Thoracic aorta (tissue), 2 donors: ENCODE measurements at regions not wholly inside any gene's neighbourhood (a gene's known extent, or its start where the extent isn't known, plus 50 kb on each side); places are given as distances from the start of the nearest gene placed in this dataset.

ENCODE experiments used
- ATAC-seq: fragments of 150-250 bp; one replicate; pipeline ENCODE4 v1.8.0; 2017; ENCODE audit warnings: low read depth; ENCODE audit not compliant: insufficient number of reproducible peaks, low FRiP score
- DNase-seq: peaks from one replicate; pipeline ENCODE4 v3.0.0-alpha.2; 2020; ENCODE audit warnings: low spot score
- H3K27ac ChIP-seq, 2 donors: fragments of 200-600 bp; sonication (generic); 1 replicate in 1 of 2; 2 replicates in 1 of 2; pipeline ENCODE4 v1.5.1; 2016; ENCODE audit warnings: mild to moderate bottlenecking in 2 of 2, moderate library complexity in 2 of 2
- H3K27me3 ChIP-seq: fragments of 200-600 bp; sonication (generic); replicated peaks from 2 replicates; pipeline ENCODE4 v1.6.0; 2016; ENCODE audit warnings: mild to moderate bottlenecking; ENCODE audit not compliant: insufficient read depth
- H3K36me3 ChIP-seq: fragments of 200-600 bp; sonication (generic); one replicate; pipeline ENCODE4 v1.5.1; 2016
- H3K4me1 ChIP-seq, 2 donors: fragments of 200-600 bp; sonication (generic); 1 replicate in 1 of 2; 2 replicates in 1 of 2; pipeline versions ENCODE4 v1.5.1 to v1.6.0; 2016; ENCODE audit warnings: low read depth in 2 of 2, mild to moderate bottlenecking in 1 of 2; ENCODE audit not compliant: control insufficient read depth in 1 of 2
- H3K4me3 ChIP-seq: fragments of 200-600 bp; sonication (generic); 2 replicates; pipeline ENCODE4 v1.5.1; 2016; ENCODE audit warnings: mild to moderate bottlenecking
- H3K9me3 ChIP-seq: fragments of 200-600 bp; sonication (generic); 2 replicates; pipeline ENCODE4 v1.5.1; 2016
- TF ChIP-seq, protein P1 (sequence below): fragments of 200-600 bp; sonication (generic); IDR thresholded peaks from one replicate; pipeline ENCODE4 v1.5.1; 2019; ENCODE audit warnings: antibody characterized with exemption

DNA sequence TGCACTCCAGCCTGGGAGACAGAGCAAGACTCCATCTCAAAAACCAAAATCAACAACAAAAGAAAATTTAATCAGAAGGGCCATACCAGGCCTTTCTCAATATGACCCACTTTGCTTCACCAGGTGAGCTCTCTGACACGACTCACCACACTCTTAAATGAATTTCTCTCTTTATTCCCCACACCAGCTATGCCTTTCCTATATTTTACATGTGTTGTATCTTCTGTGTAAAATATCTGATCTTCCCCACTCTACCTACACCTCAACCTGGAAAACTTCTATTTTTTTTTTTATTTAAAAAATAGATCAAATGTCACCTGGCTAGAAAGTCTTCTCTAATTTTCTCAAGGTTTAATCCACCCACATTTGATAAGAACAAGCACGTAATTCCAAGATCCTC lies 77.6 kb upstream of the SLC39A8 start:
- DNase-seq (no peak), ATAC-seq (no peak)
- Histone ChIP-seq H3K36me3 (no peaks in the 10 kb centered on the region), H3K27ac (no peak overlapping the region), H3K4me1 (no peaks in the 10 kb centered on the region), H3K4me3 (no peak overlapping the region), H3K27me3 (no peaks in the 10 kb centered on the region), H3K9me3 (peaks cover 6% of the 10 kb centered on the region)
- TF ChIP-seq, protein P1, sequence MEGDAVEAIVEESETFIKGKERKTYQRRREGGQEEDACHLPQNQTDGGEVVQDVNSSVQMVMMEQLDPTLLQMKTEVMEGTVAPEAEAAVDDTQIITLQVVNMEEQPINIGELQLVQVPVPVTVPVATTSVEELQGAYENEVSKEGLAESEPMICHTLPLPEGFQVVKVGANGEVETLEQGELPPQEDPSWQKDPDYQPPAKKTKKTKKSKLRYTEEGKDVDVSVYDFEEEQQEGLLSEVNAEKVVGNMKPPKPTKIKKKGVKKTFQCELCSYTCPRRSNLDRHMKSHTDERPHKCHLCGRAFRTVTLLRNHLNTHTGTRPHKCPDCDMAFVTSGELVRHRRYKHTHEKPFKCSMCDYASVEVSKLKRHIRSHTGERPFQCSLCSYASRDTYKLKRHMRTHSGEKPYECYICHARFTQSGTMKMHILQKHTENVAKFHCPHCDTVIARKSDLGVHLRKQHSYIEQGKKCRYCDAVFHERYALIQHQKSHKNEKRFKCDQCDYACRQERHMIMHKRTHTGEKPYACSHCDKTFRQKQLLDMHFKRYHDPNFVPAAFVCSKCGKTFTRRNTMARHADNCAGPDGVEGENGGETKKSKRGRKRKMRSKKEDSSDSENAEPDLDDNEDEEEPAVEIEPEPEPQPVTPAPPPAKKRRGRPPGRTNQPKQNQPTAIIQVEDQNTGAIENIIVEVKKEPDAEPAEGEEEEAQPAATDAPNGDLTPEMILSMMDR: no peak

DNA sequence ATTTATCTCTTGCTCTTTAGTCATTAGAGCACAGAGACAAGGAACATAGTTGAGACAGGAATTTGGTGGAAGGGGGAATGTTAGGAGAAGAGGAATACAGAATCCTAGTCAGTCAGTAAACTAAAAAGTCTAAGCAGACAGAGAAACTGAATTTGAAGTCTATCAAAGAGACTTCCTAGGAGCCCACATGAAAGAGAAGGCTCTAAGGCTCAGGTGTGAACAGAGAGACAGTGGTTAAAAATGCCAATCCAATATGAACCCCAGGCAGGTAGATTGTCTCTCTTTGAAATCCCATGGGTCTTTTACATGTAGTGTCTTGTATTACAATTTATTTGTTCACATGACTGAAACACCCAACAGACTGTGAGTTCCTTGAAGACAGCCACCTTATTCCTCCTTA lies 77.8 kb upstream of the NFKB1 start:
- no peak overlapping the region for H3K27ac ChIP-seq
- H3K36me3 ChIP-seq: no peaks in the 10 kb centered on the region
- ATAC-seq (no peak), DNase-seq (no peak)
- no peak overlapping the region for H3K4me3 ChIP-seq
- peaks cover 6% of the 10 kb centered on the region for H3K9me3 ChIP-seq
- TF ChIP-seq, protein P1: no peak
- H3K27me3 ChIP-seq: no peaks in the 10 kb centered on the region
- no peaks in the 10 kb centered on the region for H3K4me1 ChIP-seq

DNA sequence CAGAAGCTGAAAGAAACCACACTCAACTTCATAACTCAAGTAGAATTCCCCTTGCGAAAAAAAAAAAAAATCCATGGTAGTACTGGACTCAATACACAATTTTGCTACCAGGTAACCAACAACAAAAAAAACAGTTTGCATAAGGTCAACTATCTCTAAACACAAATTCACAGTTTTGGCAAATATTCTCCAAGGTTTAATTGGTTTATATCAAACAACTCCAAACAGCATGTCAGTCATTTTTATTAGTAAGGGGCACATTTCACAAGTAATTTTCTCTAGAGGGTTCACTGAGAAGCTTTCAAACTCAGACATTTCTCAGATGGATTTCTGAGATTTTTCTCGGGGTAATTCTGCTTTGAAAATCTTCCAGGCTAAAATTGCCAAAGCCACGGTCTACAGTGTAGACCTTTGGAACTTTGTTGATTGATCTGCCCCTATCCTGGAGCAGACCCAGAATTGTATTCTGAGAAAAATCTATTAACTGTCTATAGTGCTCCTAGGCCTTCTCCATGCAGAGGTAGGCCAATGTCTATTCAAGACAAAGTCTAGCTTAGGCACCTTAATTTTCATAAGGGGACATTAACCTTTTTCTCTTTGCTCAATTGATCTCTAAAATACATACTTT lies 73.7 kb upstream of the NFKB1 start:
- Histone ChIP-seq H3K27ac (no peak overlapping the region), H3K27me3 (no peaks in the 10 kb centered on the region), H3K4me3 (no peak overlapping the region), H3K36me3 (no peaks in the 10 kb centered on the region), H3K4me1 (no peaks in the 10 kb centered on the region), H3K9me3 (peaks cover 6% of the 10 kb centered on the region)
- TF ChIP-seq, protein P1: no peak
- DNase-seq (no peak), ATAC-seq (no peak)

DNA sequence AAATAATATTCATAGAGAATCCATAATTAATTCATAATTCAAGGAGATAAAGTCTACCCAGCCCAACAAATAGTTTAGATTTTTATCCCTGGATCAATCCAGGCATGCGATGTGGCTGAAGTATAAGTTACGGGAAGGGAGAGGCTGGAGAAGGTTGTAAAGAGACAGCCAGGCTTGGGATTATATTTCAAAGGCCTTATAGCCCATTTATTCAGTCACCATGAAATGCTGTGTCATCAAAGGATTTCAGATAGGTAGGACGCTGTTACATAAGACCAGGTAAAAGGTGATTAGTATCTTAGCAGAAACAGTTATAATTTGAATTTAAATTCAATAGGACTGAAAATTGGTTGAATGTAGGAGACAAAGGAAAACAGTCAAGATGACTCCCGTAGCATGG lies 73.0 kb upstream of the NFKB1 start:
- ATAC-seq (no peak), DNase-seq (no peak)

DNA sequence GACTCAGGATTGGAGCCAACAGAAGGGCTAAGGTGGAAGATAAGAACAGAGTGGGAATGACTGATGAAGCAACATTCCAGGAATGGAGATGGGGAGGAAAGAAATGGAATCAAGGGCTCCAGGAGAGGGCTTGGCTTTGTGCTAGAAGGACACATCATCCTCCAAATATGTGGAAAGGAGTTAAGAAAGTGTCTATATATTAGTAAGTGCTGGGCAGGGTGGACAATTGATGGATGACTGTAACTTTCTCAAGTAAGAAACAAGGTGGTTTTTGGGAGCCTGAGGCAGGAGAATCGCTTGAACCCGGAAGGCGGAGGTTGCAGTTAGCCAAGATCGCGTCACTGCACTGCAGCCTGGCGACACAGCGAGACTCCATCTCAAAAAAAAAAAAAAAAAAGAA lies 71.6 kb upstream of the NFKB1 start:
- ATAC-seq (no peak), DNase-seq (no peak)
- no peaks in the 10 kb centered on the region for H3K36me3 ChIP-seq
- no peaks in the 10 kb centered on the region for H3K4me1 ChIP-seq
- no peaks in the 10 kb centered on the region for H3K27me3 ChIP-seq
- TF ChIP-seq, protein P1: no peak
- H3K9me3 ChIP-seq: no peaks in the 10 kb centered on the region
- no peak overlapping the region for H3K4me3 ChIP-seq
- H3K27ac ChIP-seq: no peak overlapping the region

More for the DNA sequence above, 73.0 kb upstream of the NFKB1 start:
- H3K27me3 ChIP-seq: no peaks in the 10 kb centered on the region
- H3K4me3 ChIP-seq: no peak overlapping the region
- no peaks in the 10 kb centered on the region for H3K4me1 ChIP-seq
- no peak overlapping the region for H3K27ac ChIP-seq
- H3K36me3 ChIP-seq: no peaks in the 10 kb centered on the region
- peaks cover under 1% of the 10 kb centered on the region for H3K9me3 ChIP-seq
- TF ChIP-seq, protein P1: no peak
